Panc1 (cell line): ENCODE measurements at regions not wholly inside any gene's neighbourhood (a gene's known extent, or its start where the extent isn't known, plus 50 kb on each side); places are given as distances from the start of the nearest gene placed in this dataset.

Source experiments
- ATAC-seq: fragments of 200-7000 bp; cut with Tn5 transposase; 2 replicates; pipeline ENCODE4 v1.9.1; 2020; ENCODE audit warnings: mild to moderate bottlenecking, moderate library complexity
- BruUV-seq: library from RNA; stranded (reverse); fragments of 400-500 nt; replicated peaks from 2 replicates; lab custom pipeline; 2021; lab: Mats Ljungman, UMichigan
- CTCF ChIA-PET: fragments of 300-600 bp; sonication (Branson Sonifier 250); formaldehyde crosslinking; loops from one replicate; lab custom pipeline; 2022; ENCODE audit warnings: antibody characterized with exemption; lab: Charles Lee
- POLR2A ChIA-PET: fragments of 300-600 bp; sonication (Branson Sonifier 250); formaldehyde crosslinking; loops from one replicate; lab custom pipeline; 2022; ENCODE audit warnings: antibody characterized with exemption; lab: Charles Lee
- DNase-seq: peaks from one replicate; pipeline ENCODE4 v3.0.0-alpha.2; 2010; ENCODE audit warnings: low read depth, low spot score
- H3K27ac ChIP-seq: 2 replicates; pipeline ENCODE4 v1.5.1; 2011; ENCODE audit warnings: mild to moderate bottlenecking, low read length, inconsistent platforms
- H3K27me3 ChIP-seq: fragments of 200-500 bp; sonication (Bioruptor generic); 2 replicates; pipeline ENCODE4 v1.6.0; 2014; ENCODE audit warnings: low read length, inconsistent platforms; ENCODE audit not compliant: control insufficient read depth, insufficient read depth
- H3K36me3 ChIP-seq: fragments of 200-500 bp; sonication (Bioruptor generic); 2 replicates; pipeline ENCODE4 v1.5.1; 2014; ENCODE audit warnings: inconsistent platforms, mild to moderate bottlenecking, low read length, moderate library complexity; ENCODE audit not compliant: control insufficient read depth, insufficient read depth
- H3K4me1 ChIP-seq: 2 replicates; pipeline ENCODE4 v1.5.1; 2011; ENCODE audit warnings: inconsistent platforms, mild to moderate bottlenecking, low read length, moderate library complexity; ENCODE audit not compliant: control insufficient read depth, insufficient read depth
- H3K4me3 ChIP-seq, 2 experiments: 2 replicates each; pipeline ENCODE4 v1.5.1; 2011 to 2012; ENCODE audit warnings: low read depth in 2 of 2, low read length in 2 of 2, mild to moderate bottlenecking in 2 of 2, inconsistent platforms in 1 of 2, moderate library complexity in 1 of 2
- H3K9me3 ChIP-seq: fragments of 200-500 bp; sonication (Bioruptor generic); 2 replicates; pipeline ENCODE4 v1.5.1; 2014; ENCODE audit warnings: low read depth, mild to moderate bottlenecking, inconsistent platforms, low read length, moderate library complexity; ENCODE audit not compliant: control insufficient read depth, insufficient read depth
- CTCF ChIP-seq: fragments of 450-650 bp; IDR thresholded peaks from 2 replicates; pipeline ENCODE4 v1.5.1; 2017; ENCODE audit warnings: mild to moderate bottlenecking
- POLR2AphosphoS5 ChIP-seq: IDR thresholded peaks from 2 replicates; pipeline ENCODE4 v1.6.1; 2012; ENCODE audit warnings: mild to moderate bottlenecking, low read depth, low read length, moderate library complexity
- REST ChIP-seq, 2 experiments: IDR thresholded peaks; 2 replicates each; pipeline ENCODE4 v1.6.1; 2011 to 2012; ENCODE audit warnings: low read depth in 2 of 2, control low read depth in 1 of 2, low read length in 1 of 2, mild to moderate bottlenecking in 1 of 2, moderate library complexity in 1 of 2; ENCODE audit not compliant: insufficient read depth in 1 of 2
- SIN3A ChIP-seq: IDR thresholded peaks from 2 replicates; pipeline ENCODE4 v1.6.1; 2012; ENCODE audit warnings: low read depth, mild to moderate bottlenecking, low read length, moderate library complexity, borderline replicate concordance; ENCODE audit not compliant: insufficient read depth
- TCF7L2 ChIP-seq: IDR thresholded peaks from 2 replicates; pipeline ENCODE4 v1.6.1; 2011; ENCODE audit warnings: mild to moderate bottlenecking, low read depth, low read length, inconsistent platforms
- in situ Hi-C: cut with HindIII; loops from 2 replicates; pipeline ENCODE4 v1.10.0; 2016; ENCODE audit warnings: low sequenced_read_pairs, low pct_unique_long_range_greater_than_20kb
- intact Hi-C: fragments of 100-400 bp; cut with micrococcal nuclease; formaldehyde crosslinking; loops from one replicate; pipeline ENCODE4 v1.10.0; 2022; ENCODE audit not compliant: unreplicated experiment

- H3K27me3 ChIP-seq, result no peaks in the 10 kb centered on the region
- no peak overlapping the region for H3K27ac ChIP-seq
- no peak for TF ChIP-seq CTCF
- ATAC-seq, result no peak
- H3K4me1 ChIP-seq, result no peaks in the 10 kb centered on the region
- POLR2A ChIA-PET, result no interaction called here
- no peak overlapping the region for H3K4me3 ChIP-seq
- in situ Hi-C loops, result no loop called here
- no peaks in the 10 kb centered on the region for H3K9me3 ChIP-seq
- CTCF ChIA-PET, result no interaction called here
- no peaks in the 10 kb centered on the region for H3K36me3 ChIP-seq
- BruUV-seq, result no TSS peak
- no peak for DNase-seq
- intact Hi-C loops, result no loop called here
Observed at GRCh38 chr18:25950321-25950720, 140.1 kb downstream of the SS18 start.

- H3K27ac ChIP-seq, result no peak overlapping the region
- no peaks in the 10 kb centered on the region for H3K36me3 ChIP-seq
- BruUV-seq, result no TSS peak
- POLR2A ChIA-PET, result no interaction called here
- intact Hi-C loops (no loop called here), in situ Hi-C loops (no loop called here)
- ATAC-seq (no peak), DNase-seq (no peak)
- H3K4me1 ChIP-seq, result no peaks in the 10 kb centered on the region
- no peaks in the 10 kb centered on the region for H3K9me3 ChIP-seq
- no peaks in the 10 kb centered on the region; the same call in 1 of the 2 replicates for H3K27me3 ChIP-seq
- TF ChIP-seq POLR2AphosphoS5 (no peak), SIN3A (no peak), TCF7L2 (no peak), REST (IDR thresholded peaks at IDR 0.05; ENCODE audit: insufficient read depth in 1 of 2, low read depth in 2 of 2, low read length in 1 of 2) (no peak), CTCF (no peak)
- CTCF ChIA-PET, result no interaction called here
- H3K4me3 ChIP-seq, result no peak overlapping the region
Observed at GRCh38 chr18:25946540-25946939, 143.9 kb downstream of the SS18 start.

- CTCF ChIA-PET, result no interaction called here
- H3K36me3 ChIP-seq, result no peaks in the 10 kb centered on the region
- H3K9me3 ChIP-seq, result no peaks in the 10 kb centered on the region
- TF ChIP-seq CTCF (no peak), SIN3A (no peak), TCF7L2 (no peak), REST (IDR thresholded peaks at IDR 0.05; ENCODE audit: insufficient read depth in 1 of 2, low read depth in 2 of 2, low read length in 1 of 2) (no peak), POLR2AphosphoS5 (no peak)
- in situ Hi-C loops (no loop called here), intact Hi-C loops (no loop called here)
- ATAC-seq (no peak), DNase-seq (no peak)
- no peaks in the 10 kb centered on the region for H3K4me1 ChIP-seq
- POLR2A ChIA-PET, result interaction anchor here (0.6 kb wide), 1 partner anchor 1995 kb away, joined by 3 read pairs; no protein-coding TSS in a partner anchor
- no TSS peak for BruUV-seq
- 0 out of 2 replicates have a peak, but pooled peaks cover 2% of the 10 kb centered on the region for H3K27me3 ChIP-seq
- no peak overlapping the region for H3K4me3 ChIP-seq
- no peak overlapping the region for H3K27ac ChIP-seq
Observed at GRCh38 chr18:25935356-25935755, 155.1 kb downstream of the SS18 start.
